ENCODE measurements at regions not wholly inside any gene's neighbourhood (a gene's known extent, or its start where the extent isn't known, plus 50 kb on each side); places are given as distances from the start of the nearest gene placed in this dataset.

- Mint-ChIP-seq H3K4me1 (no peaks in the 10 kb centered on the region), H3K4me3 (no peak overlapping the region), H3K27me3 (ENCODE audit: insufficient read depth) (no peaks in the 10 kb centered on the region), H3K36me3 (ENCODE audit: low read depth) (no peaks in the 10 kb centered on the region), H3K9me3 (peaks cover 8% of the 10 kb centered on the region), H3K27ac (no peak overlapping the region)
- Histone ChIP-seq H3K27me3 (ENCODE audit: control insufficient read depth, insufficient read depth, low read length, poor library complexity, severe bottlenecking) (no peaks in the 10 kb centered on the region), H3K9ac (ENCODE audit: extremely low read depth, low read length, poor library complexity, severe bottlenecking) (no peak overlapping the region), H3K36me3 (ENCODE audit: control insufficient read depth, insufficient read depth, low read length) (no peaks in the 10 kb centered on the region), H3K4me3 (ENCODE audit: low read length) (no peak overlapping the region), H3K27ac (ENCODE audit: low read depth, low read length) (no peak overlapping the region), H3K9me3 (ENCODE audit: control insufficient read depth, low read length) (no peaks in the 10 kb centered on the region), H3K4me1 (ENCODE audit: control insufficient read depth, insufficient read depth, low read length) (no peaks in the 10 kb centered on the region)
- WGBS, 2 experiments (ENCODE audit: insufficient coverage in 1 of 2, insufficient read length in 1 of 2): 89 to 100% methylated on average over 3 to 22 of the region's 22 CpGs
- no peak for DNase-seq
- no peak for TF ChIP-seq CTCF (conservative IDR thresholded peaks at IDR 0.05)
Observed at GRCh38 chr2:125037135-125037653, 1012.1 kb downstream of the CNTNAP5 start.

GRCh38 chr2:125041846-125042245, 1016.8 kb downstream of the CNTNAP5 start:
- Mint-ChIP-seq H3K9me3 (peaks cover 2% of the 10 kb centered on the region), H3K36me3 (ENCODE audit: low read depth) (no peaks in the 10 kb centered on the region), H3K27ac (no peak overlapping the region), H3K4me1 (no peaks in the 10 kb centered on the region), H3K27me3 (ENCODE audit: insufficient read depth) (no peaks in the 10 kb centered on the region), H3K4me3 (no peak overlapping the region)
- H3K27ac ChIP-seq (ENCODE audit: low read depth, low read length): no peak overlapping the region
- no peaks in the 10 kb centered on the region for H3K9me3 ChIP-seq (ENCODE audit: control insufficient read depth, low read length)
- H3K4me1 ChIP-seq (ENCODE audit: control insufficient read depth, insufficient read depth, low read length): peaks cover 3% of the 10 kb centered on the region
- H3K9ac ChIP-seq (ENCODE audit: extremely low read depth, low read length, poor library complexity, severe bottlenecking): no peak overlapping the region
- 88 to 100% methylated on average over 2 of the region's 2 CpGs for WGBS, 2 experiments (ENCODE audit: insufficient coverage in 1 of 2, insufficient read length in 1 of 2)
- H3K4me3 ChIP-seq (ENCODE audit: low read length): no peak overlapping the region
- TF ChIP-seq CTCF (conservative IDR thresholded peaks at IDR 0.05): no peak
- DNase-seq: no peak
- H3K36me3 ChIP-seq (ENCODE audit: control insufficient read depth, insufficient read depth, low read length): no peaks in the 10 kb centered on the region
- no peaks in the 10 kb centered on the region for H3K27me3 ChIP-seq (ENCODE audit: control insufficient read depth, insufficient read depth, low read length, poor library complexity, severe bottlenecking)

- no peak overlapping the region for H3K4me3 Mint-ChIP-seq
- no peaks in the 10 kb centered on the region for H3K36me3 ChIP-seq (ENCODE audit: control insufficient read depth, insufficient read depth, low read length)
- no peaks in the 10 kb centered on the region for H3K9me3 ChIP-seq (ENCODE audit: control insufficient read depth, low read length)
- H3K4me1 Mint-ChIP-seq: no peaks in the 10 kb centered on the region
- no peak overlapping the region for H3K27ac Mint-ChIP-seq
- no peak overlapping the region for H3K4me3 ChIP-seq (ENCODE audit: low read length)
- H3K27ac ChIP-seq (ENCODE audit: low read depth, low read length): no peak overlapping the region
- H3K27me3 Mint-ChIP-seq (ENCODE audit: insufficient read depth): no peaks in the 10 kb centered on the region
- peaks cover 2% of the 10 kb centered on the region for H3K9me3 Mint-ChIP-seq
- no peaks in the 10 kb centered on the region for H3K36me3 Mint-ChIP-seq (ENCODE audit: low read depth)
- DNase-seq: no peak
- peaks cover 3% of the 10 kb centered on the region for H3K4me1 ChIP-seq (ENCODE audit: control insufficient read depth, insufficient read depth, low read length)
- H3K9ac ChIP-seq (ENCODE audit: extremely low read depth, low read length, poor library complexity, severe bottlenecking): no peak overlapping the region
- H3K27me3 ChIP-seq (ENCODE audit: control insufficient read depth, insufficient read depth, low read length, poor library complexity, severe bottlenecking): no peaks in the 10 kb centered on the region
- TF ChIP-seq CTCF (conservative IDR thresholded peaks at IDR 0.05): no peak
Observed at GRCh38 chr2:125042727-125043126, 1017.6 kb downstream of the CNTNAP5 start.
